ENCODE measurements at regions not wholly inside any gene's neighbourhood (a gene's known extent, or its start where the extent isn't known, plus 50 kb on each side); places are given as distances from the start of the nearest gene placed in this dataset.

GRCh38 chr14:101620821-101621785 lies 59.8 kb downstream of the DIO3 start:
- POLR2A ChIA-PET = no interaction called here
- intact Hi-C loops (cut with micrococcal nuclease; ENCODE audit: unreplicated experiment) = loop anchor here (10.0 kb wide), 1 partner anchor 1236 kb away; no protein-coding TSS in a partner anchor
- FAIRE-seq (no peak), DNase-seq (ENCODE audit: low read depth, low spot score) (no peak), ATAC-seq (no peak)
- RAD21 ChIA-PET (ENCODE audit: unreplicated experiment) = no interaction called here
- no TSS peak for BruUV-seq (replicated peaks)
- no peaks in the 10 kb centered on the region for H3K9me3 ChIP-seq (replicated peaks; ENCODE audit: control insufficient read depth, insufficient read depth, low read length)
- 39% methylated on average over 22 of the region's 22 CpGs for WGBS (ENCODE audit: insufficient coverage, insufficient replicate concordance, low lambda C conversion rate, missing lambda C conversion rate)
- no peaks in the 10 kb centered on the region; a peak in 1 of 4 replicates for H3K27me3 ChIP-seq (replicated peaks in 1 of 2; ENCODE audit: control insufficient read depth in 2 of 2, insufficient read depth in 2 of 2, low read length in 1 of 2)
- H2AFZ ChIP-seq (ENCODE audit: control insufficient read depth, low read depth, low read length) = no peak overlapping the region
- in situ Hi-C loops (cut with MboI) = no loop called here
- H3K36me3 ChIP-seq (ENCODE audit: control insufficient read depth in 2 of 2, insufficient read depth in 2 of 2, low read length in 1 of 2) = no peaks in the 10 kb centered on the region
- SMC1A ChIA-PET (ENCODE audit: uncharacterized antibody, unreplicated experiment) = no interaction called here
- no peak overlapping the region for H3K4me3 ChIP-seq
- no peak overlapping the region for H3K27ac ChIP-seq (ENCODE audit: control insufficient read depth, insufficient read depth)
- no peak overlapping the region for H3K9ac ChIP-seq (ENCODE audit: control insufficient read depth, insufficient read depth, low read length)
- no peaks in the 10 kb centered on the region for H3K4me1 ChIP-seq (ENCODE audit: control insufficient read depth, insufficient read depth, low read length)
- no peaks in the 10 kb centered on the region for H3K79me2 ChIP-seq (ENCODE audit: control insufficient read depth, insufficient read depth, low read length)
- CTCF ChIA-PET = interaction anchor here (0.9 kb wide), 1 partner anchor 10 kb away, joined by 3 read pairs; no protein-coding TSS in a partner anchor
- no peak overlapping the region for H3K4me2 ChIP-seq (ENCODE audit: control insufficient read depth, insufficient read depth)
- TF ChIP-seq JUND (IDR thresholded peaks at IDR 0.05; ENCODE audit: low read depth, low read length) (no peak), SMAD1 (IDR thresholded peaks at IDR 0.05; ENCODE audit: low read depth, partially characterized antibody) (no peak), SKIL (IDR thresholded peaks at IDR 0.05; ENCODE audit: low read depth, poor library complexity, severe bottlenecking) (no peak), TAF1 (IDR thresholded peaks at IDR 0.05; ENCODE audit: borderline replicate concordance, low read depth, low read length) (no peak), E2F8 (IDR thresholded peaks at IDR 0.05; ENCODE audit: low read depth, partially characterized antibody) (no peak), RB1 (IDR thresholded peaks at IDR 0.05; ENCODE audit: borderline replicate concordance) (no peak), RBBP5 (conservative IDR thresholded peaks at IDR 0.05) (no peak), STAT3 (IDR thresholded peaks at IDR 0.05; ENCODE audit: low read depth, low read length) (no peak), IKZF1 (conservative IDR thresholded peaks at IDR 0.05) (no peak), WRNIP1 (IDR thresholded peaks at IDR 0.05; ENCODE audit: borderline replicate concordance, low read depth, low read length) (no peak), ZNF217 (IDR thresholded peaks at IDR 0.05) (no peak), CBX3 (IDR thresholded peaks at IDR 0.05; ENCODE audit: borderline replicate concordance, low read depth) (no peak), EZH2 (IDR thresholded peaks at IDR 0.05; ENCODE audit: borderline replicate concordance, control insufficient read depth, low read depth, low read length) (no peak), PBX3 (IDR thresholded peaks at IDR 0.05; ENCODE audit: insufficient replicate concordance, low read depth, low read length) (no peak)
- no peaks in the 10 kb centered on the region; the same call in 1 of the 2 replicates for H4K20me1 ChIP-seq (ENCODE audit: control insufficient read depth, insufficient read depth)

All from GM12878 (cell line).